CD4-positive, alpha-beta T cell (primary cell): ENCODE measurements at regions not wholly inside any gene's neighbourhood (a gene's known extent, or its start where the extent isn't known, plus 50 kb on each side); places are given as distances from the start of the nearest gene placed in this dataset.

ENCODE experiments used
- ATAC-seq: fragments of 200-7000 bp; cut with Tn5 transposase; one replicate; pipeline ENCODE4 v1.10.0; 2022; ENCODE audit warnings: mild to moderate bottlenecking; ENCODE audit not compliant: poor library complexity
- CTCF ChIA-PET: fragments of 350-600 bp; sonication (Branson Sonifier 250); formaldehyde crosslinking; loops from one replicate; lab custom pipeline; 2021; ENCODE audit warnings: antibody characterized with exemption, inconsistent platforms; lab: Charles Lee
- POLR2A ChIA-PET: fragments of 350-600 bp; sonication (Branson Sonifier 250); formaldehyde crosslinking; loops from one replicate; lab custom pipeline; 2021; ENCODE audit warnings: antibody characterized with exemption, inconsistent platforms; lab: Charles Lee
- DNase-seq, 14 experiments: peaks; one replicate each; pipeline ENCODE4 v3.0.0-alpha.2; 2013 to 2020; ENCODE audit warnings: mixed read lengths in 2 of 14
- H3K27ac ChIP-seq, 2 donors: one replicate each; pipeline versions ENCODE4 v1.5.1 to v1.7.0; 2013; ENCODE audit warnings: low read length in 2 of 2, low read depth in 1 of 2, mild to moderate bottlenecking in 1 of 2
- H3K27me3 ChIP-seq, 2 experiments: 1 replicate in 1 of 2; 2 replicates in 1 of 2; pipeline versions ENCODE4 v1.6.1 to v1.7.0; 2013; ENCODE audit warnings: low read length in 2 of 2, control low read depth in 1 of 2, mild to moderate bottlenecking in 1 of 2, moderate library complexity in 1 of 2; ENCODE audit not compliant: insufficient read depth in 2 of 2, control insufficient read depth in 1 of 2
- H3K36me3 ChIP-seq: one replicate; pipeline ENCODE4 v1.6.1; 2013; ENCODE audit warnings: low read length, control low read depth; ENCODE audit not compliant: insufficient read depth
- H3K4me1 ChIP-seq: one replicate; pipeline ENCODE4 v1.6.1; 2013; ENCODE audit warnings: low read length, control low read depth; ENCODE audit not compliant: insufficient read depth
- H3K4me3 ChIP-seq: one replicate; pipeline ENCODE4 v1.5.1; 2013; ENCODE audit warnings: mild to moderate bottlenecking, low read length, moderate library complexity
- H3K9me3 ChIP-seq, 2 experiments: 1 replicate in 1 of 2; 2 replicates in 1 of 2; pipeline versions ENCODE4 v1.6.1 to v1.7.0; 2013; ENCODE audit warnings: low read length in 2 of 2, mild to moderate bottlenecking in 2 of 2, control low read depth in 1 of 2, moderate library complexity in 1 of 2; ENCODE audit not compliant: control insufficient read depth in 1 of 2, insufficient read depth in 1 of 2
- H3K27ac Mint-ChIP-seq: one replicate; pipeline ENCODE4 v1.8.0; 2020; ENCODE audit warnings: mixed read lengths
- H3K27me3 Mint-ChIP-seq: one replicate; pipeline ENCODE4 v1.8.0; 2021; ENCODE audit warnings: mixed read lengths
- H3K36me3 Mint-ChIP-seq: one replicate; pipeline ENCODE4 v1.8.0; 2021; ENCODE audit warnings: low read depth, mixed read lengths
- H3K4me1 Mint-ChIP-seq: one replicate; pipeline ENCODE4 v1.8.0; 2021; ENCODE audit warnings: low read depth, mixed read lengths
- H3K4me3 Mint-ChIP-seq: one replicate; pipeline ENCODE4 v1.8.0; 2020; ENCODE audit warnings: mild to moderate bottlenecking, mixed read lengths
- H3K9me3 Mint-ChIP-seq: one replicate; pipeline ENCODE4 v1.8.0; 2020; ENCODE audit warnings: mixed read lengths
- intact Hi-C, 2 experiments: fragments of 100-400 bp; cut with DNase I in 1 of 2; cut with micrococcal nuclease in 1 of 2; formaldehyde crosslinking; loops; one replicate each; pipeline versions ENCODE4 v1.15.1 to v1.9.0; 2023 to 2025; cut with DNase I, micrococcal nuclease
- TF ChIP-seq, protein P1 (sequence below): fragments of 200-600 bp; IDR thresholded peaks from one replicate; pipeline ENCODE4 v1.8.0; 2022; ENCODE audit warnings: antibody characterized with exemption, mild to moderate bottlenecking

DNA sequence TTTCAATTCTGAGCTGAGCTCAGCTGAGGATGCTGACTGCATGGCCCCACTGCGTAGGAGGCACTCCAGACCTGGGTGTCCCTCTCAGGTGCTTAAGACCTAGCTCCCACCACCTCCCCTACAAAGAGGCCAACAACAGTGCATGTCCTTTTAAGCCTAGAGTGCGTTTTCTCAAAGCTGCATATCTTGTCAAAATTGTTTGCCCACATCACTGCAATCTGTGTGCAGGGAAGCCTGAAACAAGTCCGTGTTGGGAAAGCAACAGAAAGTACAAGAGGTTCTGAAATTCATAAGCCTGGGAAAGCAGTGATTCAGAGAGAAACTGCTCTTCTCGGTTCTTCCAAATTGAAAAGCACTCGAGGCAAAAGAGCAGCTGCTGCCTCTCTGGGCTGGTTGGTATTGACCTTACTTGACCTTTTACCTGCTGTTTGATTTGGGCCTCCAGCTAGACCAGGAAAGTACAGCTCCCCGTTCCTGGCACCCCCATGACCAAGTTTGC, 238.4 kb downstream of the NR2F1-AS1 start:
- Histone ChIP-seq H3K4me3 (no peak overlapping the region), H3K27me3 (no peaks in the 10 kb centered on the region), H3K4me1 (no peaks in the 10 kb centered on the region), H3K27ac (no peak overlapping the region), H3K36me3 (no peaks in the 10 kb centered on the region), H3K9me3 (peaks cover 0 to 7% of the 10 kb centered on the region in 2 experiments)
- H3K9me3 Mint-ChIP-seq, result no peaks in the 10 kb centered on the region
- intact Hi-C loops, result no loop called here
- ChIA-PET CTCF (no interaction called here), POLR2A (no interaction called here)
- ATAC-seq (no peak), DNase-seq (no peak)
- H3K4me1 Mint-ChIP-seq, result no peaks in the 10 kb centered on the region
- H3K36me3 Mint-ChIP-seq, result no peaks in the 10 kb centered on the region
- H3K4me3 Mint-ChIP-seq, result no peak overlapping the region
- no peak overlapping the region for H3K27ac Mint-ChIP-seq
- TF ChIP-seq, protein P1, sequence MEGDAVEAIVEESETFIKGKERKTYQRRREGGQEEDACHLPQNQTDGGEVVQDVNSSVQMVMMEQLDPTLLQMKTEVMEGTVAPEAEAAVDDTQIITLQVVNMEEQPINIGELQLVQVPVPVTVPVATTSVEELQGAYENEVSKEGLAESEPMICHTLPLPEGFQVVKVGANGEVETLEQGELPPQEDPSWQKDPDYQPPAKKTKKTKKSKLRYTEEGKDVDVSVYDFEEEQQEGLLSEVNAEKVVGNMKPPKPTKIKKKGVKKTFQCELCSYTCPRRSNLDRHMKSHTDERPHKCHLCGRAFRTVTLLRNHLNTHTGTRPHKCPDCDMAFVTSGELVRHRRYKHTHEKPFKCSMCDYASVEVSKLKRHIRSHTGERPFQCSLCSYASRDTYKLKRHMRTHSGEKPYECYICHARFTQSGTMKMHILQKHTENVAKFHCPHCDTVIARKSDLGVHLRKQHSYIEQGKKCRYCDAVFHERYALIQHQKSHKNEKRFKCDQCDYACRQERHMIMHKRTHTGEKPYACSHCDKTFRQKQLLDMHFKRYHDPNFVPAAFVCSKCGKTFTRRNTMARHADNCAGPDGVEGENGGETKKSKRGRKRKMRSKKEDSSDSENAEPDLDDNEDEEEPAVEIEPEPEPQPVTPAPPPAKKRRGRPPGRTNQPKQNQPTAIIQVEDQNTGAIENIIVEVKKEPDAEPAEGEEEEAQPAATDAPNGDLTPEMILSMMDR, result no peak
- no peaks in the 10 kb centered on the region for H3K27me3 Mint-ChIP-seq

DNA sequence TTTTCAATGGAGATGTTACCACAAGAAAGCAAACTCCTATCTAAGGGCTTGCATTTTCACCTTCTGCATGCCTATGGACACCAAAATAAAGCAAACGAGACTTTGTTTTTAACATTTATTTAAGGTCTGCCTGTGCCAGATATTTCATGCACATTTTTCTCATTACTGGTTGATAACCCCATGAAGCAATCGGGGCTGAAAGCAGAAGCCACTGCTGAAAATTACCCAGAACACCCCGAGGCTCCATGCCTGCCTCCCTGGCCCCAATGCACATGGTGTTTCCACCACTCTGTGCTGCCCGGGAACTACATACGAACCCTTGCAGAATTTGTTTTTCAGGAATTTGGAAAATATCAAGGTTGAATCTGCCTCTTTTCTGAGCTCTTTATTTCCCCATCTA, 240.1 kb downstream of the NR2F1-AS1 start:
- DNase-seq (no peak), ATAC-seq (no peak)
- H3K27me3 ChIP-seq, result no peaks in the 10 kb centered on the region
- Mint-ChIP-seq H3K9me3 (peaks cover 7% of the 10 kb centered on the region), H3K4me3 (no peak overlapping the region), H3K27me3 (no peaks in the 10 kb centered on the region), H3K27ac (no peak overlapping the region), H3K4me1 (no peaks in the 10 kb centered on the region), H3K36me3 (no peaks in the 10 kb centered on the region)
- H3K9me3 ChIP-seq, result peaks cover 0 to 3% of the 10 kb centered on the region in 2 experiments
- no peak overlapping the region for H3K4me3 ChIP-seq
- intact Hi-C loops, result no loop called here
- POLR2A ChIA-PET, result no interaction called here
- TF ChIP-seq, protein P1, result no peak
- no peak overlapping the region for H3K27ac ChIP-seq
- no peaks in the 10 kb centered on the region for H3K4me1 ChIP-seq
- H3K36me3 ChIP-seq, result no peaks in the 10 kb centered on the region
- CTCF ChIA-PET, result no interaction called here

DNA sequence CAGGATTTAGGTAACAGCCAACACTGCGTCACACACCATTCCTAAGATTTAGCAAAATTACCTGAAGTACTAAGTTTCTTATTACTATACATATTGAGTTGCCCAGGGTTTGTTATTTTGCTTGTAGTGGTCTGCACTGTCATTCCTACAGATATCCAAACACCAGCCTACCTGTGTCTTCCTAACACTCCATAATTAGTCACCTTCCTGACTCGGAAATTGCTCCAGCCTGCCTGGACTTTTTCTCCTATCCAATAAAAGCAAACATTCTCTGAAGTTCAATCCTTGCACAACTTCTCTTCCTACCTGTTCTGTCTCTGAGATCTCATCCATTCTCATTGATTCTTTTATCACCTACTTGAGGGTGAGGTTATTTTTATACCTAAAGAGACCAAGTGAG, 243.9 kb downstream of the NR2F1-AS1 start:
- ChIA-PET POLR2A (no interaction called here), CTCF (no interaction called here)
- Histone ChIP-seq H3K27me3 (no peaks in the 10 kb centered on the region), H3K9me3 (peaks cover 0 to 3% of the 10 kb centered on the region in 2 experiments), H3K36me3 (no peaks in the 10 kb centered on the region), H3K4me1 (no peaks in the 10 kb centered on the region), H3K27ac (no peak overlapping the region), H3K4me3 (no peak overlapping the region)
- no peak overlapping the region for H3K4me3 Mint-ChIP-seq
- TF ChIP-seq, protein P1, result no peak
- H3K9me3 Mint-ChIP-seq, result peaks cover 7% of the 10 kb centered on the region
- H3K27me3 Mint-ChIP-seq, result no peaks in the 10 kb centered on the region
- H3K4me1 Mint-ChIP-seq, result no peaks in the 10 kb centered on the region
- no peak for ATAC-seq
- intact Hi-C loops, result no loop called here
- H3K36me3 Mint-ChIP-seq, result no peaks in the 10 kb centered on the region
- H3K27ac Mint-ChIP-seq, result no peak overlapping the region
- DNase-seq, result no peak
